Heart right ventricle (tissue), 16 donors: ENCODE measurements at regions not wholly inside any gene's neighbourhood (a gene's known extent, or its start where the extent isn't known, plus 50 kb on each side); places are given as distances from the start of the nearest gene placed in this dataset.

Source experiments
- ATAC-seq, 8 donors: fragments of 200-7000 bp; cut with Tn5 transposase; one replicate each; pipeline ENCODE4 v1.9.1; 2020; ENCODE audit warnings: mild to moderate bottlenecking in 8 of 8, moderate library complexity in 8 of 8, moderate number of reproducible peaks in 1 of 8
- DNase-seq, 2 donors: peaks; one replicate each; pipeline ENCODE4 v3.0.0-alpha.2; 2020
- H3K27ac ChIP-seq, 10 donors: fragments of 200-600 bp; sonication (generic) in 2 of 10; one replicate each; pipeline versions ENCODE4 v1.5.0 to v1.8.0; 2020 to 2022; ENCODE audit warnings: mild to moderate bottlenecking in 3 of 10
- H3K27me3 ChIP-seq, 7 donors: fragments of 200-600 bp; one replicate each; pipeline ENCODE4 v1.8.0; 2021 to 2022; ENCODE audit warnings: mild to moderate bottlenecking in 2 of 7
- H3K36me3 ChIP-seq, 9 donors: fragments of 200-600 bp; sonication (generic) in 1 of 9; one replicate each; pipeline versions ENCODE4 v1.5.0 to v1.8.0; 2020 to 2022; ENCODE audit warnings: mild to moderate bottlenecking in 2 of 9
- H3K4me1 ChIP-seq, 9 donors: fragments of 200-600 bp; sonication (generic) in 1 of 9; one replicate each; pipeline versions ENCODE4 v1.5.0 to v1.8.0; 2020 to 2022; ENCODE audit warnings: mild to moderate bottlenecking in 4 of 9
- H3K4me3 ChIP-seq, 10 donors: fragments of 200-600 bp; sonication (generic) in 2 of 10; one replicate each; pipeline versions ENCODE4 v1.5.0 to v1.8.0; 2020 to 2022; ENCODE audit warnings: mild to moderate bottlenecking in 7 of 10, moderate library complexity in 2 of 10
- H3K9me3 ChIP-seq, 11 donors: fragments of 200-600 bp in 10 of 11; sonication (generic) in 2 of 11; one replicate each; pipeline versions ENCODE4 v1.5.0 to v1.8.0; 2013 to 2022; ENCODE audit warnings: mild to moderate bottlenecking in 2 of 11, control low read depth in 1 of 11, moderate library complexity in 1 of 11
- WGBS, 2 donors: extraction: QIAGEN DNeasy Blood & Tissue Kit; methylation state at CpG; one replicate each; pipeline ENCODE4 v1.1.7; 2013; ENCODE audit warnings: inconsistent platforms in 1 of 2; 5-methylcytosine and 5-hydroxymethylcytosine counted together
- intact Hi-C, 10 donors: fragments of 100-400 bp; cut with DNase I; formaldehyde crosslinking; loops; one replicate each; pipeline versions ENCODE4 v1.11.1 to v1.14.2; 2022
- TF ChIP-seq, protein P1 (sequence below), 9 donors: fragments of 200-600 bp; sonication (generic) in 2 of 9; IDR thresholded peaks; one replicate each; pipeline versions ENCODE4 v1.5.0 to v1.8.0; 2021 to 2022; ENCODE audit warnings: antibody characterized with exemption in 9 of 9, mild to moderate bottlenecking in 5 of 9, moderate library complexity in 1 of 9
- donor health status: Arrhythmogenic right ventricular cardiomyopathy.
- donor health status: ischemic (EF 13 %, LVEDD 7.1; RV severe dilation, severe dysfunction).
- donor health status: healthy with polysubstance abuse.
- donor health status: DM: no; HTN: yes; CAD: no.
- donor health status: DM: no; HTN: no; CAD: no.
- donor health status: ischemic (EF 25% LVEDD 6.9; RV normal size, moderate dysfunction).
- donor health status: ischemic (EF 25% LVEDD 5.7; RV mildly dilated, moderate dysfunction).
- donor health status: healthy.
- donor health status: DM: yes; HTN: yes; CAD: no.
- donor health status: Ischemic cardiomyopathy.
- donor health status: ischemic (EF 35%, LVEDD 5.7; RV mildly dilated, moderate dysfunction).
- donor health status: nonischemic (EF 11% LVEDD 7.7; RV severe dilation, severe dysfunction).
- donor health status: DM: yes; HTN: yes; CAD: no.
- donor health status: PGD.
- donor health status: ischemic (EF 29% LVEDD 5.4; RV normal size, mild dysfunction).
- donor health status: nonischemic (EF 23%, LVEDD 6.1; RV moderate dilation, normal function).

DNA sequence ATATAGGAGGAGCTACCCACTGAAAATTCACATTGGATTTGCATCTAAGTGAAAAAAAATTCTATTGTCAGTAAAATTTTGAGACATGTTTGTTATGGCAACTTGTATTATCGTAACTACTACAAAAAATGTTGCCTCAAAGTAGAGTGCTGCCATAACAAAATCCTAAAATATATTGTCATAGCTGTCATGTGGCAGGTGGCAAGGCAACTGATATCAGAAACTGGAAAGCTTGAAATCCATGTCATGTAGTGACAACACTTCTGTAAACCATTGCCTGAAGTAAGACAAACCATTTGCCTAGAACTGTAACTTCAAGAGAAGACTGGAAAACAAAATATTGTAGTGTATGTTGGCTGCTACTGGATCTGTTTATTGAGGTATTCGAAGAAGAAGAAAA, 697.5 kb upstream of the CELF4 start:
- Histone ChIP-seq H3K27me3 (no peaks in the 10 kb centered on the region), H3K27ac (no peak overlapping the region), H3K36me3 (no peaks in the 10 kb centered on the region), H3K4me1 (no peaks in the 10 kb centered on the region), H3K4me3 (no peak overlapping the region), H3K9me3 (peaks cover 0 to 15% (median 2%) of the 10 kb centered on the region in 11 donors)
- ATAC-seq, result no peak
- TF ChIP-seq, protein P1, sequence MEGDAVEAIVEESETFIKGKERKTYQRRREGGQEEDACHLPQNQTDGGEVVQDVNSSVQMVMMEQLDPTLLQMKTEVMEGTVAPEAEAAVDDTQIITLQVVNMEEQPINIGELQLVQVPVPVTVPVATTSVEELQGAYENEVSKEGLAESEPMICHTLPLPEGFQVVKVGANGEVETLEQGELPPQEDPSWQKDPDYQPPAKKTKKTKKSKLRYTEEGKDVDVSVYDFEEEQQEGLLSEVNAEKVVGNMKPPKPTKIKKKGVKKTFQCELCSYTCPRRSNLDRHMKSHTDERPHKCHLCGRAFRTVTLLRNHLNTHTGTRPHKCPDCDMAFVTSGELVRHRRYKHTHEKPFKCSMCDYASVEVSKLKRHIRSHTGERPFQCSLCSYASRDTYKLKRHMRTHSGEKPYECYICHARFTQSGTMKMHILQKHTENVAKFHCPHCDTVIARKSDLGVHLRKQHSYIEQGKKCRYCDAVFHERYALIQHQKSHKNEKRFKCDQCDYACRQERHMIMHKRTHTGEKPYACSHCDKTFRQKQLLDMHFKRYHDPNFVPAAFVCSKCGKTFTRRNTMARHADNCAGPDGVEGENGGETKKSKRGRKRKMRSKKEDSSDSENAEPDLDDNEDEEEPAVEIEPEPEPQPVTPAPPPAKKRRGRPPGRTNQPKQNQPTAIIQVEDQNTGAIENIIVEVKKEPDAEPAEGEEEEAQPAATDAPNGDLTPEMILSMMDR (IDR thresholded peaks at IDR 0.05), result no peak
- intact Hi-C loops, result no loop called here
- DNase-seq, result no peak
- WGBS, 2 donors, result 86 to 87% methylated on average over 2 of the region's 2 CpGs

DNA sequence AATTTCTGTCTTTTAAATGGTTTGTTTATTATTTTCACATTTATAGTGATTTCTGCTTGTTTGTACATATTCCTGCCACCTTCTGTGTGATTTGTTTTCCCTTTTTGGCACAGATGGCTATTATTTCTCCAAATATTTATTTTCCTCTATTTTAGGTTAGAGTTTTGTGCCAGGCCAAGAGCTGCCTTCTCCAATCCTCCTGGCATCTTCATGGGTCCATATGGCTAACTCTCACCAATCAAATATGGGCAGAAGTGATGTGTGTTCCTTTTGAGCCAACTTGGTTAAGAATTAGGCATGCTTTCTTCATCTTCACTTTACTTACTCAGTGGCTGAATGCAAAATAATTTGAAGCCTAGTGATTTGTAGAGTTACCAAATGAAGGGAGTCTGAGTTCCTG, 697.1 kb upstream of the CELF4 start:
- Histone ChIP-seq H3K36me3 (no peaks in the 10 kb centered on the region), H3K27ac (no peak overlapping the region), H3K4me1 (no peaks in the 10 kb centered on the region), H3K27me3 (no peaks in the 10 kb centered on the region), H3K9me3 (peaks cover 0 to 12% (median 2%) of the 10 kb centered on the region in 11 donors), H3K4me3 (no peak overlapping the region)
- intact Hi-C loops, result no loop called here
- DNase-seq (no peak), ATAC-seq (no peak)
- TF ChIP-seq, protein P1 (IDR thresholded peaks at IDR 0.05), result no peak

- no peak for ATAC-seq
Observed at GRCh38 chr18:38257661-38258060, 692.1 kb upstream of the CELF4 start.

GRCh38 chr18:38256366-38256765, 690.8 kb upstream of the CELF4 start:
- Histone ChIP-seq H3K4me1 (no peaks in the 10 kb centered on the region), H3K9me3 (peaks cover 0 to 7% (median 0%) of the 10 kb centered on the region in 11 donors), H3K36me3 (no peaks in the 10 kb centered on the region), H3K27me3 (no peaks in the 10 kb centered on the region), H3K27ac (no peak overlapping the region), H3K4me3 (no peak overlapping the region)
- DNase-seq (no peak), ATAC-seq (no peak)
- TF ChIP-seq, protein P1 (IDR thresholded peaks at IDR 0.05), result no peak
- intact Hi-C loops, result no loop called here
- 53 to 56% methylated on average over 2 of the region's 2 CpGs for WGBS, 2 donors

More at GRCh38 chr18:38257661-38258060, 692.1 kb upstream of the CELF4 start:
- intact Hi-C loops, result no loop called here
- 45 to 50% methylated on average over 4 of the region's 4 CpGs for WGBS, 2 donors
- Histone ChIP-seq H3K27ac (no peak overlapping the region), H3K4me3 (no peak overlapping the region), H3K9me3 (peaks cover 0 to 7% (median 0%) of the 10 kb centered on the region in 11 donors), H3K4me1 (no peaks in the 10 kb centered on the region), H3K36me3 (no peaks in the 10 kb centered on the region), H3K27me3 (no peaks in the 10 kb centered on the region)
- no peak for DNase-seq
- TF ChIP-seq, protein P1 (IDR thresholded peaks at IDR 0.05), result no peak
